ENCODE measurements at regions not wholly inside any gene's neighbourhood (a gene's known extent, or its start where the extent isn't known, plus 50 kb on each side); places are given as distances from the start of the nearest gene placed in this dataset.

GRCh38 chr20:22160101-22160652, 424.2 kb downstream of the FOXA2 start (continued):
- TF ChIP-seq, protein P1, sequence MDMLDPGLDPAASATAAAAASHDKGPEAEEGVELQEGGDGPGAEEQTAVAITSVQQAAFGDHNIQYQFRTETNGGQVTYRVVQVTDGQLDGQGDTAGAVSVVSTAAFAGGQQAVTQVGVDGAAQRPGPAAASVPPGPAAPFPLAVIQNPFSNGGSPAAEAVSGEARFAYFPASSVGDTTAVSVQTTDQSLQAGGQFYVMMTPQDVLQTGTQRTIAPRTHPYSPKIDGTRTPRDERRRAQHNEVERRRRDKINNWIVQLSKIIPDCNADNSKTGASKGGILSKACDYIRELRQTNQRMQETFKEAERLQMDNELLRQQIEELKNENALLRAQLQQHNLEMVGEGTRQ (IDR thresholded peaks at IDR 0.05; ENCODE audit: low read length), result no peak
- TF ChIP-seq ASH2L (IDR thresholded peaks at IDR 0.05; ENCODE audit: low read length) (no peak), SP2 (IDR thresholded peaks at IDR 0.05; ENCODE audit: low read length) (no peak), TEAD4 (IDR thresholded peaks at IDR 0.05; ENCODE audit: low read depth, low read length) (no peak), TBP (IDR thresholded peaks at IDR 0.05; ENCODE audit: low read depth, low read length) (no peak)

Measured in H1 (cell line).